ENCODE measurements at regions not wholly inside any gene's neighbourhood (a gene's known extent, or its start where the extent isn't known, plus 50 kb on each side); places are given as distances from the start of the nearest gene placed in this dataset.
A peak's percentile ranks its signal among the peaks of the same experiment; 100 is the strongest.

DNA sequence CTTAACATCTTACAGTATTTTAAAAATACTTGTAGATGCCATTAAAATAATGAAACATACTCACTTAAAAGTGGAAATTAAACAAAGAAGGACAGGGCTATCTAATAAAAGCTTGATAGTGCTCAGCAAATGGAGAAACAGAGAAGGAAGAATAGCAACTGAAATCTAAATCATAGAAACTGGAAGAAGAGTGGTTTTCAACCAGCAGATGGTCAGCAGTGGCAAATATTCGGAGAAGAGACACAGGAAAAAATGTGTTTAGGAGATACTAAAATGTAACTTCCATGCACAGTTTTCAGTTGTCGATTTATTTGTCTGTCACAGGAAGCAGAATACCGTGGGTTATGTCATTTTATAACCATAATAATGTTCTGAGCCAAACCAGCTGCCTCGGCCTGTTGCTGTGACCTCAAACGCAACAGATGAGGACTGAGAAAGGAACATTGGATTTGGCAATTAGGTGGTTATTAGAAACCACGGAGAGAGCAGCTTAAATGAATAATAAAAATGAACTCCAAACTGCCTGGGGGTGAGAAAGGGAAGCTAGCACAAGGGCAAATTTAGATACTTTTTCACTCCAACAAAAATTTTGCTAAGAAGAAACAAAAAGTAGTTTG lies 246.6 kb upstream of the KCNMB2 start:
- Histone ChIP-seq H2AFZ (ENCODE audit: low read length) (no peak overlapping the region), H4K20me1 (ENCODE audit: insufficient read depth, low read length) (no peaks in the 10 kb centered on the region), H3K9me3 (replicated peaks; ENCODE audit: insufficient read depth, low read length) (no peaks in the 10 kb centered on the region), H3K36me3 (replicated peaks; ENCODE audit: insufficient read depth, low read length) (no peaks in the 10 kb centered on the region), H3K9me2 (replicated peaks; ENCODE audit: insufficient read depth, low read length) (no peaks in the 10 kb centered on the region), H3F3A (ENCODE audit: insufficient read depth, low read length) (no peaks in the 10 kb centered on the region), H3K79me2 (ENCODE audit: low read length) (no peaks in the 10 kb centered on the region), H3K9ac (ENCODE audit: low read length) (no peak overlapping the region), H3K27ac (ENCODE audit: low read length) (peak overlapping the region; percentile 2; the same call in 1 of the 2 replicates), H3K4me1 (ENCODE audit: low read length) (no peaks in the 10 kb centered on the region), H3K4me2 (ENCODE audit: low read depth, low read length) (peak overlapping the region; percentile 3; the same call in 1 of the 2 replicates), H3K27me3 (replicated peaks; ENCODE audit: insufficient read depth, low read length) (no peaks in the 10 kb centered on the region), H3K4me3 (ENCODE audit: low read length) (no peak overlapping the region)
- DNase-seq = no peak
- TF ChIP-seq EZH2phosphoT487 (IDR thresholded peaks at IDR 0.05; ENCODE audit: low read length) = no peak
- TF ChIP-seq EZH2 (optimal IDR thresholded peaks at IDR 0.05; ENCODE audit: low read depth, low read length) = no peak
- TF ChIP-seq, protein P1, sequence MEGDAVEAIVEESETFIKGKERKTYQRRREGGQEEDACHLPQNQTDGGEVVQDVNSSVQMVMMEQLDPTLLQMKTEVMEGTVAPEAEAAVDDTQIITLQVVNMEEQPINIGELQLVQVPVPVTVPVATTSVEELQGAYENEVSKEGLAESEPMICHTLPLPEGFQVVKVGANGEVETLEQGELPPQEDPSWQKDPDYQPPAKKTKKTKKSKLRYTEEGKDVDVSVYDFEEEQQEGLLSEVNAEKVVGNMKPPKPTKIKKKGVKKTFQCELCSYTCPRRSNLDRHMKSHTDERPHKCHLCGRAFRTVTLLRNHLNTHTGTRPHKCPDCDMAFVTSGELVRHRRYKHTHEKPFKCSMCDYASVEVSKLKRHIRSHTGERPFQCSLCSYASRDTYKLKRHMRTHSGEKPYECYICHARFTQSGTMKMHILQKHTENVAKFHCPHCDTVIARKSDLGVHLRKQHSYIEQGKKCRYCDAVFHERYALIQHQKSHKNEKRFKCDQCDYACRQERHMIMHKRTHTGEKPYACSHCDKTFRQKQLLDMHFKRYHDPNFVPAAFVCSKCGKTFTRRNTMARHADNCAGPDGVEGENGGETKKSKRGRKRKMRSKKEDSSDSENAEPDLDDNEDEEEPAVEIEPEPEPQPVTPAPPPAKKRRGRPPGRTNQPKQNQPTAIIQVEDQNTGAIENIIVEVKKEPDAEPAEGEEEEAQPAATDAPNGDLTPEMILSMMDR (IDR thresholded peaks at IDR 0.05; ENCODE audit: low read length) = no peak

DNA sequence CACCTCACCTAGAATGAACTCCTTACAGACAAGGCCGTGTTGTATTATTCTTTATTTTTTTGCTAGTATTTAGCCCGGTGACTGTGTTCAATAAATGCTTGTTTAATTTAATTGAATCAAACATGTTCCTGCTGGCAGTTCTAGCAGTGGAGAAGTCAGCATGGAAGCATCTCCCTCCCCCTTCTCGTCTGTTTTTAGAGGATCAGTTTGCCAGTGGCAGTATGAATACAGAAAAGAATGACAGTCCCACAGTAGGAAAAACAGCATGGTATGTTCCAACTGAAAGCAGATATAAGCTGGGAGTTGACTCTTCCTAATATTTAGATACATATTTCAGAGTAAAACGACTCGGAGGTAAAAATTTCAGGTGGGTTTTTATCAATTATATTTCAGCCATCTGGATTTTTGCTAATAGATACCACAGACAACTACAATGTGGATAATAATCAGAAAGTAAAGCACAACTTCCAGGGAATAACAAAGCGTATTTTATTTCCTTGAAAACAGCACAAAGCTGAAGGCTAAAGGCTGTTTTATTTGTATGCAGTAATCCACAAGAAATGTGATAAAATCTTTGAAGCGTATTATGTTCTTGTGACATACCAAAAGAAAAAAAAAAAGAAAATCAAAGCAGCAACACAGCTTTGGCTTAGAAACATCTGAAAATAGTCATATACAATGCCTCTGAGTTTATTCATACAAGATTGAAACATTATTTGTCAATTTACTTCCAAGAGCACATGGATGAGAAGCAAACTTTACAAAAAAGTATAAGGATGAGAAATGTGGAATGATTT lies 244.5 kb upstream of the KCNMB2 start:
- Histone ChIP-seq H3K27ac (ENCODE audit: low read length) (no peak overlapping the region), H2AFZ (ENCODE audit: low read length) (no peak overlapping the region), H3F3A (ENCODE audit: insufficient read depth, low read length) (no peaks in the 10 kb centered on the region), H3K4me3 (ENCODE audit: low read length) (no peak overlapping the region), H3K9ac (ENCODE audit: low read length) (no peak overlapping the region), H3K4me1 (ENCODE audit: low read length) (no peaks in the 10 kb centered on the region), H3K79me2 (ENCODE audit: low read length) (no peaks in the 10 kb centered on the region), H3K9me2 (replicated peaks; ENCODE audit: insufficient read depth, low read length) (no peaks in the 10 kb centered on the region), H3K27me3 (replicated peaks; ENCODE audit: insufficient read depth, low read length) (no peaks in the 10 kb centered on the region), H3K4me2 (ENCODE audit: low read depth, low read length) (no peak overlapping the region), H3K9me3 (replicated peaks; ENCODE audit: insufficient read depth, low read length) (no peaks in the 10 kb centered on the region), H4K20me1 (ENCODE audit: insufficient read depth, low read length) (no peaks in the 10 kb centered on the region), H3K36me3 (replicated peaks; ENCODE audit: insufficient read depth, low read length) (no peaks in the 10 kb centered on the region)
- DNase-seq = no peak
- TF ChIP-seq EZH2 (optimal IDR thresholded peaks at IDR 0.05; ENCODE audit: low read depth, low read length) (no peak), EZH2phosphoT487 (IDR thresholded peaks at IDR 0.05; ENCODE audit: low read length) (no peak)
- TF ChIP-seq, protein P1 (IDR thresholded peaks at IDR 0.05; ENCODE audit: low read length) = no peak

DNA sequence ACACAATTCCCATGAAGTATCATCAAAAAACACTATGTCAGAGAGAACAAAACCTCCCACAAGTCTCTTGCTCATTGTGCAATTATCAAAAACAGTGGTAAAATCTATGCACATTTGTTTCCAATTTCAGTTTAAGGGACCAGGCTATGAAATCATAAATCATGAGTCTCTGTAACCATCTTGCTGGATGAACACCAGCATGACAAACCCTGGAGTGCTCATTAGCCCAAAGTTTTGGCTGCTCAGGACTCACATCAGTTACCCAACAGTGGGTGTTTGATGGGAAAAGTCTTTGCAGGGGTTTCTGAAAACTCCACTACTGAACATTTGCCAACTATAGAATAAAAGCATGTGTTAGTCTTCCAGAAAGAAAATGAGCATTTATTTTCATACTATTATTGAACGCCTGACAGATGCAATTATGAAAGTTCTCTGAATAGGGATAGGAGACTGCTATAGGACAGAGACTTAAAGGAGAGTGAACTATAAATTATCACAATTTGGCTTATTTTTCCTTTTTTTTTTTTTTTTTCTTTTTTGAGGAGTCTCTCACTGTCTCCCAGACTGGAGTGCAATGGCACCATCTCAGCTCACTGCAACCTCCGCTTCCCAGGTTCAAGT lies 240.8 kb upstream of the KCNMB2 start:
- Histone ChIP-seq H4K20me1 (ENCODE audit: insufficient read depth, low read length) (no peaks in the 10 kb centered on the region), H3K4me1 (ENCODE audit: low read length) (no peaks in the 10 kb centered on the region), H3K27me3 (replicated peaks; ENCODE audit: insufficient read depth, low read length) (no peaks in the 10 kb centered on the region), H3K9ac (ENCODE audit: low read length) (no peak overlapping the region), H3F3A (ENCODE audit: insufficient read depth, low read length) (no peaks in the 10 kb centered on the region), H3K27ac (ENCODE audit: low read length) (no peak overlapping the region), H3K9me3 (replicated peaks; ENCODE audit: insufficient read depth, low read length) (no peaks in the 10 kb centered on the region), H3K9me2 (replicated peaks; ENCODE audit: insufficient read depth, low read length) (no peaks in the 10 kb centered on the region), H3K4me3 (ENCODE audit: low read length) (no peak overlapping the region), H3K79me2 (ENCODE audit: low read length) (no peaks in the 10 kb centered on the region), H2AFZ (ENCODE audit: low read length) (no peak overlapping the region), H3K36me3 (replicated peaks; ENCODE audit: insufficient read depth, low read length) (no peaks in the 10 kb centered on the region), H3K4me2 (ENCODE audit: low read depth, low read length) (no peak overlapping the region)
- TF ChIP-seq EZH2 (optimal IDR thresholded peaks at IDR 0.05; ENCODE audit: low read depth, low read length) (no peak), EZH2phosphoT487 (IDR thresholded peaks at IDR 0.05; ENCODE audit: low read length) (no peak)
- TF ChIP-seq, protein P1 (IDR thresholded peaks at IDR 0.05; ENCODE audit: low read length) = no peak
- DNase-seq = no peak

Measured in MM.1S (cell line).